Suprapubic skin (tissue), 4 donors: ENCODE measurements at regions not wholly inside any gene's neighbourhood (a gene's known extent, or its start where the extent isn't known, plus 50 kb on each side); places are given as distances from the start of the nearest gene placed in this dataset.

Source experiments
- DNase-seq, 2 donors: peaks; one replicate each; pipeline ENCODE4 v3.0.0-alpha.2; 2019; ENCODE audit warnings: low spot score in 2 of 2
- H3K27ac ChIP-seq: fragments of 200-600 bp; sonication (generic); one replicate; pipeline ENCODE4 v1.5.1; 2019
- H3K27me3 ChIP-seq: fragments of 200-600 bp; sonication (generic); one replicate; pipeline ENCODE4 v1.5.1; 2019
- H3K36me3 ChIP-seq: fragments of 200-600 bp; sonication (generic); one replicate; pipeline ENCODE4 v1.5.1; 2019
- H3K4me1 ChIP-seq: fragments of 200-600 bp; sonication (generic); one replicate; pipeline ENCODE4 v1.5.1; 2019
- H3K4me3 ChIP-seq: fragments of 200-600 bp; sonication (generic); one replicate; pipeline ENCODE4 v1.5.1; 2019; ENCODE audit warnings: mild to moderate bottlenecking
- H3K9me3 ChIP-seq: fragments of 200-600 bp; sonication (generic); one replicate; pipeline ENCODE4 v1.5.1; 2019
- CTCF ChIP-seq, 2 donors: fragments of 200-600 bp in 1 of 2; fragments of 450-650 bp in 1 of 2; sonication (generic) in 1 of 2; IDR thresholded peaks; one replicate each; pipeline ENCODE4 v1.5.1; 2016 to 2019; ENCODE audit warnings: antibody characterized with exemption in 2 of 2, mild to moderate bottlenecking in 1 of 2, moderate library complexity in 1 of 2
- EP300 ChIP-seq: sonication (generic); formaldehyde crosslinking; IDR thresholded peaks from one replicate; pipeline ENCODE4 v1.6.1; 2017; ENCODE audit warnings: antibody characterized with exemption
- POLR2A ChIP-seq, 2 donors: fragments of 450-650 bp; IDR thresholded peaks; one replicate each; pipeline ENCODE4 v1.6.1; 2017; ENCODE audit warnings: antibody characterized with exemption in 2 of 2, mild to moderate bottlenecking in 2 of 2, moderate library complexity in 2 of 2
- POLR2AphosphoS5 ChIP-seq, 3 donors: sonication (generic); formaldehyde crosslinking; IDR thresholded peaks; one replicate each; pipeline ENCODE4 v1.6.1; 2017; ENCODE audit warnings: antibody characterized with exemption in 3 of 3
- WGBS: methylation state at CpG from one replicate; pipeline ENCODE4 v1.1.5; 2018; 5-methylcytosine and 5-hydroxymethylcytosine counted together

GRCh38 chr2:111647359-111647758 lies 236.6 kb downstream of the ANAPC1 start:
- TF ChIP-seq CTCF (IDR thresholded peaks at IDR 0.05), result no peak
- TF ChIP-seq POLR2A (IDR thresholded peaks at IDR 0.05), result no peak

GRCh38 chr2:111652038-111652437 lies 232.0 kb downstream of the ANAPC1 start:
- TF ChIP-seq POLR2A (IDR thresholded peaks at IDR 0.05) (no peak), EP300 (no peak), POLR2AphosphoS5 (IDR thresholded peaks at IDR 0.05) (no peak)
- no peak overlapping the region for H3K27ac ChIP-seq
- no peaks in the 10 kb centered on the region for H3K4me1 ChIP-seq
- H3K36me3 ChIP-seq, result no peaks in the 10 kb centered on the region
- H3K4me3 ChIP-seq, result no peak overlapping the region
- peaks cover 6% of the 10 kb centered on the region for H3K9me3 ChIP-seq
- no peak for DNase-seq
- 92% methylated on average over 4 of the region's 4 CpGs for WGBS
- H3K27me3 ChIP-seq, result no peaks in the 10 kb centered on the region

More at GRCh38 chr2:111647359-111647758, 236.6 kb downstream of the ANAPC1 start:
- no peaks in the 10 kb centered on the region for H3K36me3 ChIP-seq
- peaks cover 8% of the 10 kb centered on the region for H3K9me3 ChIP-seq
- WGBS, result 75% methylated on average over 3 of the region's 3 CpGs
- no peak overlapping the region for H3K4me3 ChIP-seq
- no peaks in the 10 kb centered on the region for H3K27me3 ChIP-seq
- no peak for DNase-seq
- H3K27ac ChIP-seq, result no peak overlapping the region
- H3K4me1 ChIP-seq, result no peaks in the 10 kb centered on the region

- H3K27me3 ChIP-seq, result no peaks in the 10 kb centered on the region
- no peak for DNase-seq
- no peaks in the 10 kb centered on the region for H3K9me3 ChIP-seq
- H3K4me3 ChIP-seq, result no peak overlapping the region
- no peaks in the 10 kb centered on the region for H3K4me1 ChIP-seq
- WGBS, result 79% methylated on average over 1 of the region's 1 CpG
- TF ChIP-seq POLR2A (IDR thresholded peaks at IDR 0.05), result no peak
- TF ChIP-seq POLR2AphosphoS5 (IDR thresholded peaks at IDR 0.05), result no peak
- no peak for TF ChIP-seq EP300
- no peak for TF ChIP-seq CTCF (IDR thresholded peaks at IDR 0.05)
- H3K27ac ChIP-seq, result no peak overlapping the region
- H3K36me3 ChIP-seq, result no peaks in the 10 kb centered on the region
These were observed 231.3 kb downstream of the ANAPC1 start for GRCh38 chr2:111652681-111653080.

- Histone ChIP-seq H3K4me3 (no peak overlapping the region), H3K4me1 (no peaks in the 10 kb centered on the region), H3K27ac (no peak overlapping the region), H3K27me3 (no peaks in the 10 kb centered on the region), H3K36me3 (no peaks in the 10 kb centered on the region), H3K9me3 (no peaks in the 10 kb centered on the region)
- DNase-seq, result no peak
- TF ChIP-seq EP300, result no peak
- no peak for TF ChIP-seq CTCF (IDR thresholded peaks at IDR 0.05)
- TF ChIP-seq POLR2A (IDR thresholded peaks at IDR 0.05), result no peak
- no peak for TF ChIP-seq POLR2AphosphoS5 (IDR thresholded peaks at IDR 0.05)
- WGBS, result 50% methylated on average over 1 of the region's 1 CpG
These were observed 230.8 kb downstream of the ANAPC1 start for GRCh38 chr2:111653103-111653624.

- Histone ChIP-seq H3K36me3 (no peaks in the 10 kb centered on the region), H3K4me1 (peaks cover 2% of the 10 kb centered on the region), H3K9me3 (no peaks in the 10 kb centered on the region), H3K27me3 (no peaks in the 10 kb centered on the region), H3K27ac (no peak overlapping the region), H3K4me3 (no peak overlapping the region)
- no peak for DNase-seq
- no peak for TF ChIP-seq EP300
- no peak for TF ChIP-seq POLR2AphosphoS5 (IDR thresholded peaks at IDR 0.05)
- no peak for TF ChIP-seq POLR2A (IDR thresholded peaks at IDR 0.05)
- no peak for TF ChIP-seq CTCF (IDR thresholded peaks at IDR 0.05)
- WGBS, result 96% methylated on average over 4 of the region's 4 CpGs
These were observed 230.1 kb downstream of the ANAPC1 start for GRCh38 chr2:111653913-111654312.

- DNase-seq, result no peak
These were observed 229.2 kb downstream of the ANAPC1 start for GRCh38 chr2:111654829-111655228.

More at GRCh38 chr2:111654829-111655228, 229.2 kb downstream of the ANAPC1 start:
- TF ChIP-seq POLR2AphosphoS5 (IDR thresholded peaks at IDR 0.05), result no peak
- TF ChIP-seq EP300, result no peak
- no peak for TF ChIP-seq CTCF (IDR thresholded peaks at IDR 0.05)
- no peak for TF ChIP-seq POLR2A (IDR thresholded peaks at IDR 0.05)
- Histone ChIP-seq H3K27ac (no peak overlapping the region), H3K27me3 (no peaks in the 10 kb centered on the region), H3K36me3 (no peaks in the 10 kb centered on the region), H3K9me3 (no peaks in the 10 kb centered on the region), H3K4me1 (peaks cover 11% of the 10 kb centered on the region), H3K4me3 (no peak overlapping the region)
- 97% methylated on average over 5 of the region's 5 CpGs for WGBS
